T-helper 1 cell treated with Interleukin-12 subunit alpha and Interleukin-12 subunit beta and Interleukin-4 antibody, amounts not matched to agents 30 μg/mL and 1 μg/mL, for 36 hours (primary cell): ENCODE measurements at regions not wholly inside any gene's neighbourhood (a gene's known extent, or its start where the extent isn't known, plus 50 kb on each side); places are given as distances from the start of the nearest gene placed in this dataset.
"Not testable (repeated sequence)": the region's sequence is repeated elsewhere in the genome, so short reads cannot be mapped to it uniquely, and the experiment has no call there.

Experiments
- H3K27ac Mint-ChIP-seq: one replicate; pipeline ENCODE4 v1.8.0; 2021; ENCODE audit warnings: mild to moderate bottlenecking, mixed read lengths
- H3K27me3 Mint-ChIP-seq: one replicate; pipeline ENCODE4 v1.8.0; 2021; ENCODE audit warnings: low read depth, mixed read lengths
- H3K36me3 Mint-ChIP-seq: one replicate; pipeline ENCODE4 v1.8.0; 2021; ENCODE audit warnings: low read depth, mixed read lengths
- H3K4me1 Mint-ChIP-seq: one replicate; pipeline ENCODE4 v1.8.0; 2021; ENCODE audit warnings: low read depth, mixed read lengths
- H3K4me3 Mint-ChIP-seq: one replicate; pipeline ENCODE4 v1.8.0; 2021; ENCODE audit warnings: mild to moderate bottlenecking, moderate library complexity, mixed read lengths
- H3K9me3 Mint-ChIP-seq: one replicate; pipeline ENCODE4 v1.8.0; 2021; ENCODE audit warnings: mixed read lengths

DNA sequence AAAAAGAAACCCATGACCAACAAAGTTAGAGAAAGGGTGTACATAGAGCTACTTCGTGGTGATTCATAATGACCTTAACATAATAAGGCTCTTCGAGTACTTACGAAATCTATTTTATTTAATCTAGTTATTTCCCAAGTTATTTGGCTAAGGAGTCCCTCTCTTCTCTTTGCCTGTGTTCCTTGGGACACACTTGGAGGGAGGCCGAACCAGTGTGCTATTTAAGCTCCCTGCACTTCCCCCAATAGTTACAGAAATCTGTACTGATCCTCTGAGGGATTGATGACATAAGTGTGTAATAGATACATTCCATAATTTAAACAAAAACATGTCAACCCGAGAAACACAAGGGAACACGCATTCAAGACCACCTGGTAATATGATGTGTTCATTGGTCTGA, 351.1 kb downstream of the GATA3 start:
- Mint-ChIP-seq H3K27ac (no peak overlapping the region), H3K27me3 (peaks cover 15% of the 10 kb centered on the region), H3K9me3 (no peaks in the 10 kb centered on the region), H3K4me1 (peaks cover 63% of the 10 kb centered on the region), H3K4me3 (no peak overlapping the region), H3K36me3 (peaks cover 5% of the 10 kb centered on the region)

DNA sequence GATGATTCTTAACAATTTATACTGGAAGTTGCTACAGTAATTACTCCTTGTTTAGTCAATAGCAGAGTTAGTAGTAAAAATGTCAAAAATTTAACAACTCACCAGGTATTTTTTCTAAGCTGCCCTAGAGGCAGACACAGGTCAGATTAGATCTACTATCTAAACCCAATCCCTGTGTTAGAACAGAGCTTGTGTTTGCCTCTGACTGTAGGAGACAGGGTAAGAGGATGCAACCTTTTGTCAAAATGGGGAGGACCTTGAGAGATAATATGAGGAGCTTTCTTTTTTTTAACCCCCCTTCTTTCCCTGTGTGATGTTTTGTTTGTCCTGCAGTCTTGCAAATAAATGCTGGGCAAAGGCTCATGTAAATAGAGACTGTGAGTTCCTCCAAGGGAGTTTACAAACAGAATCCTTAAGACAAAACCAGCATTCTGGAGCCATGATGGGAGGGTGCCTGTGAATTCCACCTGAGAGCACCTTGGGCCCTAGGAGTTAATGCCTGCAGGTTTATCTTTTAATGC, 353.1 kb downstream of the GATA3 start:
- Mint-ChIP-seq H3K27me3 (peaks cover 34% of the 10 kb centered on the region), H3K36me3 (no peaks in the 10 kb centered on the region), H3K4me1 (peaks cover 44% of the 10 kb centered on the region), H3K4me3 (no peak overlapping the region), H3K9me3 (no peaks in the 10 kb centered on the region), H3K27ac (no peak overlapping the region)

DNA sequence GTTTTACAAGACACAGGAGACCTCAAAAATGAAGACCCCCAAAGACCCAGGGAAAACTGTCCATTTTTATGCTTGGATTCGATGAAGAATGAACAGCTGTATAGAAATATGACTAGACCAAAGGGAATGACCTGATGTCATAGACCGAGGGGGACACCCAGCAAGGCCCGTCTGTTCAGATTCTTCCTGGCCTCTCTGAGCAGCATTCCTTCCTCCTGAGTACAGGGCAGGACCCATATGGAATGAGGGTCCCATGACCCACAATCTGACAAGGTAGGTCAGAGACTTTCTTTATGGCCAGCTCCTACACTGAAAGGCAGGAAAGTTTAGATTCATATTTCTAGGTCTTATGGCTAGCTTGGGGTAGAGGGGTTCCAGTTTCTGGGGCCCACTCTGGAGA, 356.0 kb downstream of the GATA3 start:
- Mint-ChIP-seq H3K4me1 (peaks cover 18% of the 10 kb centered on the region), H3K27ac (no peak overlapping the region), H3K9me3 (peaks cover 3% of the 10 kb centered on the region), H3K27me3 (peaks cover 35% of the 10 kb centered on the region), H3K4me3 (no peak overlapping the region), H3K36me3 (no peaks in the 10 kb centered on the region)

DNA sequence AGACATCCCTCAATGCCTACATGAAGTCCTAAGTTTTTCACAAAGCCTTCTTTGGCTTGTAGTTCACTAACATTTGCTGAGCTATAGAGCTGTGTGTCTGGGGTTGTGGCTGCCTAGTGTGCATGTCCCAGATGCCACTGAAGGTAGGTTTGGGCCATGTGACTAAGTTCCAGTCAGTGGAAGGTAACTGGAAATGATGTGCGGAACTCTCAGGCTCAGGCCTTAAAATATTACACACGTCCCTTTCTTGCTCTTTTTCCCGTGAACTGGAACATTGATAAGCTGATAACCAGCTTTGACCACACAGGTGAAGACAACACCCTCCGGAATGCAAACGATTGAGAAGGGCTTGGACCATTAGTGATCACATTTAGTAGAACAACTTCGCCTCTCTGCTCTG, 358.1 kb downstream of the GATA3 start:
- no peaks in the 10 kb centered on the region for H3K36me3 Mint-ChIP-seq
- H3K27ac Mint-ChIP-seq: no peak overlapping the region
- H3K27me3 Mint-ChIP-seq: peaks cover 29% of the 10 kb centered on the region
- no peak overlapping the region for H3K4me3 Mint-ChIP-seq
- H3K4me1 Mint-ChIP-seq: peaks cover 19% of the 10 kb centered on the region
- peaks cover 3% of the 10 kb centered on the region for H3K9me3 Mint-ChIP-seq

DNA sequence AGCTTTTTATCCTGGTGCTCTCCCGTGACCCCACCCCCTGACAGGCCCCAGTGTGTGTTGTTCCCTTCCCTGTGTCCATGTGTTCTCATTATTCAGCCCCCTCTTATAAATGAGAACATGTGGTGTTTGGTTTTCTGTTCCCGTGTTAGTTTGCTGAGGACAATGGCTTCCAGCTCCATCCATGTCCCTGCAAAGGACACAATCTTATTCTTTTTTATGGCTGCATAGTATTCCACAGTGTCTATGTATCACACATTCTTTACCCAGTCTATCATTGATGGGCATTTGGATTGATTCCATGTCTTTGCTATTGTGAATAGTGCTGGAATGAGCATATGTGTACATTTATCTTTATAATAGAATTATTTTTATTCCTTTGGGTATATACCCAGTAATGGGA, 360.5 kb downstream of the GATA3 start:
- H3K36me3 Mint-ChIP-seq, H3K4me3 Mint-ChIP-seq, H3K9me3 Mint-ChIP-seq, H3K27ac Mint-ChIP-seq: not testable (repeated sequence)
- peaks cover 27% of the 10 kb centered on the region for H3K27me3 Mint-ChIP-seq
- H3K4me1 Mint-ChIP-seq: peaks cover 28% of the 10 kb centered on the region

DNA sequence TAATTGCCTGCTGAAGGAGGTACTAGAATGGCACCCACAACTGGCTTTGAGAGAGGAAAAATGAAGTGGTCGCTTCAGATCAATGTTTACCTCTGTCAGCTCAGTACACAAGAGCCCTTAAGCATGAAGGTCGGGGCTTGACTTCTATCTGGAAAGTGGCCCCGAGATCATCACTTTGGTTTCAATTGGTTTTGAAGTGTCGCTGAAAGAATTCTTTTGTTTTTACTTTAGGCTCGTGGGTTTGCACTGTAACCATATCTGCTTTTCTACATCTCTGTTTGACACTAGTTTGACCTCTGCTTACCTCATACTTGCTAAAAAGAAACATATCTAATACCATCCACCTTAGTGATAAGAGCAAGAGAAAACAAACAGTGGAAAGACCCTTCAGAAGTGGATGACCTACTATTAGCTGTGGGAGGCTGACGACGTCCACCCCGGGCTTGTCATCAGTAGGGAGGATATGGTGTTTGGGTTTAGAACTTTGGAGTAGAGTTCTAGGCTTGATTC, 361.8 kb downstream of the GATA3 start:
- Mint-ChIP-seq H3K36me3 (no peaks in the 10 kb centered on the region), H3K4me3 (no peak overlapping the region), H3K27ac (peak overlapping the region; percentile 75), H3K27me3 (peaks cover 18% of the 10 kb centered on the region), H3K4me1 (peaks cover 31% of the 10 kb centered on the region), H3K9me3 (peaks cover 3% of the 10 kb centered on the region)

DNA sequence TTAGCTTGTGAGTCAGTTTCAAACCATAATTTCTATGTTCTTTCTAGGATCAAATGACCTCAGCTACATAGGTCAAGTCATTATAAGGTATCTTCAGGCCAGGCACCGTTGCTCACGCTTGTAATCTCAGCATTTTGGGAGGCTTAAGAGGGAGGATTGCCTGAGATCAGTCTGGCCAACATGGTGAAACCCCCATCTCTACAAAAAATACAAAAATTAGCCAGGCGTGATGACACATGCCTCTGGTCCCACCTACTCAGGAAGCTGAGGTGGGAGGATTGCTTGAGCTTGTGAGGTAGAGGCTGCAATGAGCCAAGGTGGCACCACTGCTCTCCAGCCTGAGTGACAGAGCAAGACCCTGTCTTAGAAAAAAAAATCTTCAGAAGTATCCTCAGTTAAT, 362.3 kb downstream of the GATA3 start:
- Mint-ChIP-seq H3K36me3 (no peaks in the 10 kb centered on the region), H3K9me3 (peaks cover 3% of the 10 kb centered on the region), H3K27me3 (peaks cover 16% of the 10 kb centered on the region), H3K4me3 (no peak overlapping the region), H3K27ac (peak overlapping the region; percentile 75), H3K4me1 (peaks cover 31% of the 10 kb centered on the region)

DNA sequence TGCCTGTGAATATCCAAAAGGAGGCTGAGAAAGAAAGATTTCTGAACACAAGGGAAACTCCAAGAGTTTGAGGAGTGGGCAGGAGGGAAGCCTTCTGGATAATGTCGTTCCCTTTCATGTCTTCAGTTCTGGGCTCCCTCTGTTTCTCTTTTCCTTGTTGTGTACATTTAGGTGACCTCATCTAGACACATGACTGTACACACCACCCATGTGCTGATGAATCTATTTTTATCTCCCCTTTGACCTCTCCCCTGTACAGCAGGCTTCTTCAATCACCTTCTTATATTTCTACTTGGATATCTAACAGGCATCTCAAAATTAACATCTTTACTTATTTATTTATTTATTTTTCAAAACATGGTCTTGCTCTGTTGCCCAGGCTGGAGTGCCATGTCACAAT, 363.1 kb downstream of the GATA3 start:
- no peaks in the 10 kb centered on the region for H3K36me3 Mint-ChIP-seq
- H3K27ac Mint-ChIP-seq: no peak overlapping the region
- peaks cover 9% of the 10 kb centered on the region for H3K27me3 Mint-ChIP-seq
- H3K9me3 Mint-ChIP-seq: peaks cover 3% of the 10 kb centered on the region
- H3K4me3 Mint-ChIP-seq: no peak overlapping the region
- H3K4me1 Mint-ChIP-seq: peaks cover 31% of the 10 kb centered on the region

DNA sequence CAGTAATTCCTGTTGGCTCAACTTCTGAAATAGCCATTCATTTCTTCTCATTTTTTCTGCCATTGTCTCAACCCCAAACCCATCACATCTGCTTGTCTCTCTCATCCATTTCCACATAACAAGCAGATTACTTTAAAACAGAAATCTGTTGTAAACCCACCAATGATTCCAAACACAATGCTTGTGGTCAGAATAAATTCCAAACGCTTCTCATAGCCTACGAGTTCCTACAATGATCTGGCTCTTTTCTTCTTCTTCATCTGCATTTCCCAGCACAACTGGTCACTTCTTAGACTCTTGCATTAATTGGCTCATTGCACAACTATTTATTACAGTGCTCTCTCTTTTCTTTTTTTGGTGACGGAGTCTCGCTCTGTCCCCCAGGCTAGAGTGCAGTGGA, 364.1 kb downstream of the GATA3 start:
- Mint-ChIP-seq H3K9me3 (peaks cover 3% of the 10 kb centered on the region), H3K27me3 (peaks cover 8% of the 10 kb centered on the region), H3K4me3 (no peak overlapping the region), H3K27ac (no peak overlapping the region), H3K36me3 (no peaks in the 10 kb centered on the region), H3K4me1 (peaks cover 31% of the 10 kb centered on the region)

DNA sequence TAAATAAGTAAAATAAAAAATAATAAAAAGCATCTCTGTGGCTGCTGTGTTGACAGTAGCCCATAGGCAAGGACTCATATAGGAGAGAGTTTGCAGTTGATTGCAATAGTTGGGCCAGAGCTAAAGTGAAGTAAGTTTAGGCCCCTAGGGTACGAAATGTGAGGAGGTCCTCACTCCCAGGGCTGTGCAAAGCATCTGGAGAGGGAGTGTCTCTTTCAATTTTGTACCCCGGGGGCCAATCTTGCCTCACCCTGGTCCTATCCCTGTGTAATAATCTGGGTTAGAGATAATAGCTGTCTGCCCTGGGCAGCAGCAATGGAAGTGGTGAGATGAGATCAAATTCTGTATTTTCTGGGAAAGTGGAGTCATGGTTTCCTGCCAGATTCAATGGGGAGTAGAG, 365.7 kb downstream of the GATA3 start:
- H3K4me1 Mint-ChIP-seq: peaks cover 39% of the 10 kb centered on the region
- no peaks in the 10 kb centered on the region for H3K36me3 Mint-ChIP-seq
- no peak overlapping the region for H3K4me3 Mint-ChIP-seq
- H3K27ac Mint-ChIP-seq: no peak overlapping the region
- peaks cover 11% of the 10 kb centered on the region for H3K27me3 Mint-ChIP-seq
- H3K9me3 Mint-ChIP-seq: peaks cover 3% of the 10 kb centered on the region

DNA sequence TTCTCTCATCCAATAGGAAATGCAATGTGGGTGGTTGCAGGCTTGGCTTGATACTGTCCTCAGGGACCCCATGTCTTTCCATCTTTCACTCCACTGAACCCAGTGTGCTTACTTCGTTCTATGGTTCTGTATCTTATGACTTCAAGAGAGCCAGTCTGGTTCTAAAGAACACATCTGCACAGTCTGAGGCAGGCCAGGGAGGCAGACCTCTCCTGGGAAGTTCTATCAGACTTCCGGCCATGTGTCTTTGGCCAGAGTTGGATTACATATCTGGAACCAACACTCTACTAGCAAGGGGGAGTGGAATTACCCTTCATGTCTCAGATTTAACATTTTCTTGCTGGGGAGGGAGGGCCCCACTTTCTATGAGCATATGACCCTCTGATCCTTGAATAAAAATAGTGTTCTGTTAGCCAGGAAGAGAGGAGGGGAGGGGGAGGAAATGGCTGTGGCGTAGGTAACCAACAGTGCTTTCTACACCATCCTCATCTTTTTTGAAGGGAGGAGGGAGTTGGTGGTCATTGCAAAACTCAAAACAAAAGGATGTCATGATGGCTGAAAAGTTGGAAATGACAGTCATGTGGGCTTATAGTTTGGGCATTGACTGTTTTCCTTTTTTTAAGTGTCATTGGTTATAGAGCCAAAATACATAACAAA, 370.2 kb downstream of the GATA3 start:
- Mint-ChIP-seq H3K27ac (no peak overlapping the region), H3K9me3 (peaks cover 3% of the 10 kb centered on the region), H3K4me3 (no peak overlapping the region), H3K4me1 (peaks cover 13% of the 10 kb centered on the region), H3K36me3 (no peaks in the 10 kb centered on the region), H3K27me3 (peaks cover 24% of the 10 kb centered on the region)

DNA sequence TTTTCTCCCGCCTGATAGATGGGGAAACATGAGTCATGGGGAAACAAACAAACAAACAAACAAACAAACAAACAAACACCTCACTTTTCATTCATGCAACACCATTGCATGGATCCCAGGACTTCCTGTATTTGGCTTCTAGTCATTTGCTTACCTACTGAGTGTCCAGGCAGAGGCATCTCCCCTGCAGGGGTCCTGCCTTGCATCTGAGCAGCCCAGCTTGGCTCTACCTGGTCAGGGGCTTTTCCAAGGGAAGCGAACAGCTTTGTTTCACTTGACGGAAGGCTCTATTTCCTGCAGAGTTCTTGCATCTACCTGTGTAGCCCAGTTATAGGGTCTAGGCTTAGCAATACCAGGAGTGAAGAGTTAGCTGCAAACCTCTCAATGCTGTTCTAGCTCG, 374.2 kb downstream of the GATA3 start:
- no peak overlapping the region for H3K4me3 Mint-ChIP-seq
- peaks cover 4% of the 10 kb centered on the region for H3K36me3 Mint-ChIP-seq
- H3K27ac Mint-ChIP-seq: no peak overlapping the region
- peaks cover 3% of the 10 kb centered on the region for H3K9me3 Mint-ChIP-seq
- peaks cover 35% of the 10 kb centered on the region for H3K27me3 Mint-ChIP-seq
- H3K4me1 Mint-ChIP-seq: peaks cover 10% of the 10 kb centered on the region

DNA sequence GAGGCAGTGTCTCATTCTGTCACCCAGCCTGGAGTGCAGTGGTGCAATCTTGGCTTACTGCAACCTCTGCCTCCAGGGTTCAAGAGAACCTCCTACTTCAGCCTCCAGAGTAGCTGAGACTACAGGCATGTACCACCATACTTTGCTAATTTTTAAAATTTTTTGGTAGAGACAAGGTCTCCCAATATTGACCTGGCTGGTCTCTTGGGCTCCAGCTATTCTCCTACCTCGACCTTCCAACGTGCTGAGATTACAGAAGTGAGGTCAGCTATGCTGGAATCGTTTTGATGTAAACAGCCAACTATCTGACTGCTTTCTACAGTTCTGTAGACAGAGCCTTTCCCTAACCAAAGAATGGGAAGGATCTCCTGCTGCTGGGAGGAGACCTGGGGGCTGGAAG, 375.8 kb downstream of the GATA3 start:
- no peak overlapping the region for H3K27ac Mint-ChIP-seq
- H3K4me1 Mint-ChIP-seq: peaks cover under 1% of the 10 kb centered on the region
- peaks cover 5% of the 10 kb centered on the region for H3K36me3 Mint-ChIP-seq
- H3K27me3 Mint-ChIP-seq: peaks cover 37% of the 10 kb centered on the region
- H3K9me3 Mint-ChIP-seq: no peaks in the 10 kb centered on the region
- no peak overlapping the region for H3K4me3 Mint-ChIP-seq

DNA sequence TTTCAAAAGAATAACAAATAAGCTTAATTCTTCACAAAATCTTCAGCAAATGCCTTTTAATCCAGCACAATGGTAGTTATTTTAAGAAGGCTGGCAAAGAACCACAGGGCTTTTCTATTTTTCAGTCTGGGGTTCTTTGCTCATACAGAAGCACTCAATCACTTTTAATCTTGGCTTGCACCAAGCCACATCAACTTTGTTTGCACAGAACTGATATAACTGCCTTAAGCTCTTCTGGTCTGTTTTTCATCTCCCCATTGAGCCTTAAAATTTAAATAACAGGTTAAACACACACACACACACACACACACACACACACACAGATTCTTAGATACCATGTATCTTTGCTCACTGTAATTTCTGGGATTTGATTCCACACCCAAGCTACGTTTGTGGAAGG, 377.0 kb downstream of the GATA3 start:
- Mint-ChIP-seq H3K4me3 (no peak overlapping the region), H3K27me3 (peaks cover 37% of the 10 kb centered on the region), H3K4me1 (no peaks in the 10 kb centered on the region), H3K27ac (no peak overlapping the region), H3K9me3 (no peaks in the 10 kb centered on the region), H3K36me3 (peaks cover 5% of the 10 kb centered on the region)

DNA sequence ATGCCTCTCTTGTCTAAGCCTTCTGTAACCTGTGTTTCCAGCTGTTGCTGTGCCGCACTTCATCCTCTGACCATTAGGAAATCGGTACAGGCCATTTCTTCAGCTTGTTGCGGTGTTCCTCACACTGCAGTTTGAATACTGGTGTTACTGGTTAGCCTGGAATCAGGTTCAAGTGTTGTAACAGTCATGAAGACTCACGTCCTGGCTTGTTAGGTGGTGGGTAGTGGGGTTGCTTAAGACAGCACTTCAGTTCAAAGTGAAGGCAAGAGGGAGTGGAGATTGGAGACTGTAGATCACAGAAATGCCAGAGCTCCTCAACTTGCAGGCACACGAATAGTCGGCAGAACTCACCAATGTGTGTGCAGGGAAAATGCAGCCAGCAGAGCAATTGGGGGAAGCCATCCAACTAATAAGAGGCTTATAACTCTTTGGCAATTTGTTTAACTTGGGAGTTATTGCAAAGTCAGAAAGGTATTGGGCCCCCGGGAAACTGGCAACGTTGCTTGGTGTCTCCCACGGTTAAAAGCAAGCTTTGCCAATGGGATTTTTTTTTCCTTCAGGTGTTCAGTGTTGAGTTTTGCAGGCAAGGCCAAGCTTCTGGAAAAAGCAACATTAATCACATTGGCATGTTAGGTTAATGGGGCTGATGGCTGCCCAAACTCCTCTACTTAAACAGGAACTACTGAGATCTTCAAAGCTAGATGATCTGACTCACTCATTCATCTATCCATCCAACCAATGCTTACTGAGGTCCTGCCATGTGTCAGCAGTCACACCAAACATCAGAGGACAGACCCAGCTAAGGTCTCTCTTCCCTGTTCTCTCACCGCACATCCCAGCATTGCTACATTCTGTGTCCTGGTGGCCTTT, 380.9 kb downstream of the GATA3 start:
- H3K36me3 Mint-ChIP-seq: peaks cover 5% of the 10 kb centered on the region
- H3K4me1 Mint-ChIP-seq: peaks cover 22% of the 10 kb centered on the region
- no peak overlapping the region for H3K27ac Mint-ChIP-seq
- H3K4me3 Mint-ChIP-seq: no peak overlapping the region
- H3K9me3 Mint-ChIP-seq: no peaks in the 10 kb centered on the region
- peaks cover 30% of the 10 kb centered on the region for H3K27me3 Mint-ChIP-seq
